H1 (cell line): ENCODE measurements at regions not wholly inside any gene's neighbourhood (a gene's known extent, or its start where the extent isn't known, plus 50 kb on each side); places are given as distances from the start of the nearest gene placed in this dataset.

Experiments
- CTCF ChIA-PET: fragments of 300-600 bp; sonication (Branson Sonifier 250); formaldehyde crosslinking; loops from one replicate; lab custom pipeline; 2021; ENCODE audit not compliant: partially characterized antibody; lab: Charles Lee
- POLR2A ChIA-PET: fragments of 300-600 bp; sonication (Branson Sonifier 250); formaldehyde crosslinking; loops from one replicate; lab custom pipeline; 2021; ENCODE audit warnings: inconsistent platforms; ENCODE audit not compliant: partially characterized antibody; lab: Charles Lee
- DNase-seq, 2 experiments: peaks; one replicate each; pipeline versions ENCODE4 v3.0.0 to v3.0.0-alpha.2; 2010 to 2022; ENCODE audit warnings: low spot score in 2 of 2, low read depth in 1 of 2, mixed read lengths in 1 of 2
- FAIRE-seq: peaks from 2 replicates; lab custom pipeline; 2011; peaks lifted over from hg19 to GRCh38; lab: Jason Lieb, UNC
- H2AFZ ChIP-seq: 2 replicates; pipeline ENCODE4 v1.8.1; 2012; ENCODE audit warnings: low read length, inconsistent platforms
- H2AK5ac ChIP-seq: 2 replicates; pipeline ENCODE4 v1.6.1; 2013; ENCODE audit warnings: low read depth, low read length
- H2BK120ac ChIP-seq: replicated peaks from 2 replicates; pipeline ENCODE3; 2013; ENCODE audit warnings: low read depth, low read length, inconsistent platforms
- H2BK12ac ChIP-seq: 2 replicates; pipeline ENCODE4 v1.6.1; 2013; ENCODE audit warnings: low read depth, low read length
- H2BK15ac ChIP-seq: 2 replicates; pipeline ENCODE4 v1.6.1; 2013; ENCODE audit warnings: low read length
- H2BK20ac ChIP-seq: 2 replicates; pipeline ENCODE4 v1.6.1; 2013; ENCODE audit warnings: low read length
- H2BK5ac ChIP-seq: 2 replicates; pipeline ENCODE4 v1.6.1; 2013; ENCODE audit warnings: low read depth, low read length
- H3K14ac ChIP-seq: 2 replicates; pipeline ENCODE4 v1.6.1; 2013; ENCODE audit warnings: inconsistent platforms; ENCODE audit not compliant: insufficient read length
- H3K18ac ChIP-seq: 2 replicates; pipeline ENCODE4 v1.6.1; 2013; ENCODE audit warnings: low read length; ENCODE audit errors: extremely low read depth
- H3K23ac ChIP-seq: 2 replicates; pipeline ENCODE4 v1.6.1; 2013; ENCODE audit warnings: inconsistent platforms; ENCODE audit not compliant: insufficient read length
- H3K23me2 ChIP-seq: 2 replicates; pipeline ENCODE4 v1.6.1; 2013; ENCODE audit warnings: low read depth, low read length
- H3K27ac ChIP-seq: 2 replicates; pipeline ENCODE4 v1.6.1; 2011; ENCODE audit warnings: low read depth, low read length, inconsistent platforms
- H3K27me3 ChIP-seq, 4 experiments: replicated peaks in 1 of 4; 1 replicate in 1 of 4; 2 replicates in 3 of 4; pipeline versions ENCODE4 v1.6.1 to v1.8.1; 2011 to 2013; ENCODE audit warnings: low read length in 3 of 4, mild to moderate bottlenecking in 3 of 4, inconsistent platforms in 2 of 4, mixed read lengths in 2 of 4, moderate library complexity in 1 of 4; ENCODE audit not compliant: control insufficient read depth in 3 of 4, insufficient read depth in 3 of 4; ENCODE audit errors: extremely low read depth in 1 of 4
- H3K36me3 ChIP-seq, 4 experiments: 2 replicates each; pipeline versions ENCODE4 v1.6.1 to v1.8.1; 2011 to 2013; ENCODE audit warnings: mild to moderate bottlenecking in 4 of 4, low read length in 3 of 4, moderate library complexity in 2 of 4, control low read depth in 1 of 4, inconsistent platforms in 1 of 4; ENCODE audit not compliant: insufficient read depth in 4 of 4, control insufficient read depth in 2 of 4
- H3K4ac ChIP-seq: replicated peaks from 2 replicates; pipeline ENCODE3; 2013; ENCODE audit warnings: low read length, low read depth, mixed read lengths, inconsistent platforms; ENCODE audit not compliant: insufficient read length
- H3K4me1 ChIP-seq, 4 experiments: replicated peaks in 1 of 4; 1 replicate in 1 of 4; 2 replicates in 3 of 4; pipeline versions ENCODE4 v1.6.1 to v1.8.1; 2011 to 2013; ENCODE audit warnings: low read length in 3 of 4, inconsistent platforms in 2 of 4, mixed read lengths in 1 of 4; ENCODE audit not compliant: insufficient read depth in 4 of 4, control insufficient read depth in 3 of 4
- H3K4me2 ChIP-seq, 2 experiments: 2 replicates each; pipeline versions ENCODE4 v1.6.1 to v1.8.1; 2011 to 2013; ENCODE audit warnings: low read depth in 2 of 2, low read length in 2 of 2, control low read depth in 1 of 2, inconsistent platforms in 1 of 2, mild to moderate bottlenecking in 1 of 2; ENCODE audit not compliant: insufficient read depth in 1 of 2
- H3K4me3 ChIP-seq, 4 experiments: fragments of 200-600, 300-600 bp in 1 of 4; sonication (generic), shearing (Covaris generic), sonication (Bioruptor Twin) in 1 of 4; 2 replicates each; pipeline versions ENCODE4 v1.5.1 to v1.8.1; 2011 to 2016; ENCODE audit warnings: low read length in 4 of 4, low read depth in 3 of 4, control low read depth in 2 of 4, inconsistent platforms in 2 of 4, mild to moderate bottlenecking in 2 of 4, mixed read lengths in 1 of 4, moderate library complexity in 1 of 4; ENCODE audit not compliant: insufficient read depth in 2 of 4; ENCODE audit errors: extremely low read depth in 1 of 4
- H3K56ac ChIP-seq: replicated peaks from 2 replicates; pipeline ENCODE3; 2013; ENCODE audit warnings: low read depth, mild to moderate bottlenecking, mixed read lengths, low read length, inconsistent platforms; ENCODE audit not compliant: insufficient read length
- H3K79me1 ChIP-seq: 2 replicates; pipeline ENCODE4 v1.6.1; 2013; ENCODE audit warnings: low read depth, low read length, control low read depth
- H3K79me2 ChIP-seq, 2 experiments: 2 replicates each; pipeline versions ENCODE4 v1.6.1 to v1.8.1; 2012 to 2013; ENCODE audit warnings: low read length in 2 of 2, mild to moderate bottlenecking in 2 of 2, inconsistent platforms in 1 of 2; ENCODE audit not compliant: insufficient read depth in 2 of 2, control insufficient read depth in 1 of 2
- H3K9ac ChIP-seq, 4 experiments: replicated peaks in 1 of 4; 1 replicate in 1 of 4; 2 replicates in 3 of 4; pipeline versions ENCODE4 v1.6.1 to v1.8.1; 2011 to 2013; ENCODE audit warnings: low read depth in 3 of 4, low read length in 3 of 4, control low read depth in 2 of 4, mild to moderate bottlenecking in 2 of 4, moderate library complexity in 2 of 4, inconsistent platforms in 1 of 4; ENCODE audit errors: extremely low read depth in 1 of 4
- H3K9me3 ChIP-seq, 2 experiments: 2 replicates each; pipeline versions ENCODE4 v1.6.1 to v1.8.1; 2012 to 2013; ENCODE audit warnings: mild to moderate bottlenecking in 2 of 2, moderate library complexity in 2 of 2, control low read depth in 1 of 2, inconsistent platforms in 1 of 2, low read depth in 1 of 2, low read length in 1 of 2, mixed read lengths in 1 of 2; ENCODE audit not compliant: insufficient read depth in 2 of 2
- H4K20me1 ChIP-seq, 2 experiments: replicated peaks in 1 of 2; 2 replicates each; pipeline versions ENCODE3 to v1.8.1; 2011 to 2013; ENCODE audit warnings: inconsistent platforms in 2 of 2, low read length in 2 of 2, mild to moderate bottlenecking in 1 of 2; ENCODE audit not compliant: insufficient read depth in 2 of 2, control insufficient read depth in 1 of 2
- H4K5ac ChIP-seq: 2 replicates; pipeline ENCODE4 v1.6.1; 2013; ENCODE audit warnings: low read length, low read depth, mixed read lengths, inconsistent platforms; ENCODE audit not compliant: insufficient read length
- H4K8ac ChIP-seq: 2 replicates; pipeline ENCODE4 v1.8.0; 2013; ENCODE audit warnings: mild to moderate bottlenecking, moderate library complexity, low read length, inconsistent platforms; ENCODE audit not compliant: insufficient read depth; ENCODE audit errors: extremely low read depth
- H4K91ac ChIP-seq: replicated peaks from 2 replicates; pipeline ENCODE3; 2013; ENCODE audit warnings: low read length, mixed read lengths, inconsistent platforms; ENCODE audit not compliant: insufficient read length
- BCL11A ChIP-seq, 2 experiments: IDR thresholded peaks; one replicate each; pipeline ENCODE4 v1.6.1; 2011; ENCODE audit warnings: low read depth in 2 of 2, low read length in 2 of 2, mild to moderate bottlenecking in 2 of 2
- CBX5 ChIP-seq: fragments of 300-800, 300-1000 bp; sonication (generic); IDR thresholded peaks from 2 replicates; pipeline ENCODE4 v1.7.1; 2016; ENCODE audit warnings: antibody characterized with exemption, low read length, low read depth
- CHD2 ChIP-seq: IDR thresholded peaks from 2 replicates; pipeline ENCODE4 v1.6.1; 2012; ENCODE audit warnings: low read length, improper control_type of control experiment
- CREB1 ChIP-seq: IDR thresholded peaks from 2 replicates; pipeline ENCODE4 v1.6.1; 2012; ENCODE audit warnings: inconsistent platforms
- E2F6 ChIP-seq: IDR thresholded peaks from 2 replicates; pipeline ENCODE4 v1.6.1; 2012; ENCODE audit warnings: inconsistent platforms
- EGR1 ChIP-seq: IDR thresholded peaks from 2 replicates; pipeline ENCODE4 v1.6.1; 2011; ENCODE audit warnings: low read depth, low read length, borderline replicate concordance
- GTF2F1 ChIP-seq: IDR thresholded peaks from 2 replicates; pipeline ENCODE4 v1.6.1; 2012; ENCODE audit warnings: low read depth, low read length, improper control_type of control experiment, borderline replicate concordance
- JUN ChIP-seq: IDR thresholded peaks from 2 replicates; pipeline ENCODE4 v1.6.1; 2011; ENCODE audit warnings: low read depth, mild to moderate bottlenecking, improper control_type of control experiment, low read length
- JUND ChIP-seq: IDR thresholded peaks from 2 replicates; pipeline ENCODE4 v1.6.1; 2011; ENCODE audit warnings: mild to moderate bottlenecking, improper control_type of control experiment, low read length
- MAFK ChIP-seq: IDR thresholded peaks from 2 replicates; pipeline ENCODE4 v1.6.1; 2012; ENCODE audit warnings: low read depth, mild to moderate bottlenecking, improper control_type of control experiment, low read length
- NRF1 ChIP-seq: IDR thresholded peaks from 2 replicates; pipeline ENCODE4 v1.6.1; 2011; ENCODE audit warnings: mild to moderate bottlenecking, low read depth, low read length, improper control_type of control experiment
- POLR2AphosphoS5 ChIP-seq: IDR thresholded peaks from 2 replicates; pipeline ENCODE4 v1.6.1; 2011; ENCODE audit warnings: low read depth, low read length
- SIRT6 ChIP-seq: IDR thresholded peaks from one replicate; pipeline ENCODE4 v1.7.1; 2012; ENCODE audit warnings: low read length, inconsistent platforms
- TAF1 ChIP-seq: IDR thresholded peaks from 2 replicates; pipeline ENCODE4 v1.6.1; 2011; ENCODE audit warnings: mild to moderate bottlenecking, low read depth, low read length
- TAF7 ChIP-seq: optimal IDR thresholded peaks from 2 replicates; pipeline ENCODE3; 2011; ENCODE audit warnings: low read depth, mild to moderate bottlenecking, inconsistent platforms, low read length, moderate library complexity, borderline replicate concordance

GRCh38 chr7:109582211-109582610 is 1012.5 kb downstream of the DNAJB9 start:
- H4K91ac ChIP-seq = no peak overlapping the region
- H3K79me1 ChIP-seq = no peaks in the 10 kb centered on the region; the same call in 1 of the 2 replicates
- H4K20me1 ChIP-seq = peaks cover 0 to 2% of the 10 kb centered on the region in 2 experiments
- H2BK15ac ChIP-seq = no peak overlapping the region
- no peaks in the 10 kb centered on the region for H3K23me2 ChIP-seq
- H3K79me2 ChIP-seq = peaks cover 4 to 38% of the 10 kb centered on the region in 2 experiments; a peak in 3 of 4 replicates
- H3K14ac ChIP-seq = no peak overlapping the region
- no peak overlapping the region for H3K4me2 ChIP-seq
- H3K4ac ChIP-seq = no peak overlapping the region
- no peak overlapping the region for H2BK12ac ChIP-seq
- CTCF ChIA-PET = no interaction called here
- H3K56ac ChIP-seq = no peak overlapping the region
- no peak for FAIRE-seq
- H3K4me1 ChIP-seq = peaks cover 0 to 7% (median 0%) of the 10 kb centered on the region in 4 experiments; a peak in 2 of 7 replicates
- H2AFZ ChIP-seq = no peak overlapping the region
- no peak overlapping the region for H3K27ac ChIP-seq
- H4K8ac ChIP-seq = no peak overlapping the region
- H2BK120ac ChIP-seq = no peak overlapping the region
- H4K5ac ChIP-seq = no peak overlapping the region
- H3K9me3 ChIP-seq = peaks cover 2 to 3% of the 10 kb centered on the region in 2 experiments; a peak in 1 of 4 replicates
- peaks cover 0 to 28% (median 5%) of the 10 kb centered on the region in 4 experiments; a peak in 4 of 8 replicates for H3K36me3 ChIP-seq
- TF ChIP-seq EGR1 = no peak
- TF ChIP-seq JUN = no peak
- TF ChIP-seq JUND = no peak
- no peak for TF ChIP-seq POLR2AphosphoS5
- no peak for TF ChIP-seq TAF7
- TF ChIP-seq TAF1 = no peak
- no peak for TF ChIP-seq MAFK
- no peak for TF ChIP-seq CBX5
- TF ChIP-seq GTF2F1 = no peak
- no peak for TF ChIP-seq E2F6
- no peak for TF ChIP-seq BCL11A (IDR thresholded peaks at IDR 0.05; ENCODE audit: low read depth in 2 of 2, low read length in 2 of 2)
- TF ChIP-seq NRF1 = no peak
- no peak for TF ChIP-seq CREB1
- no peak for TF ChIP-seq SIRT6
- no peak for TF ChIP-seq CHD2
- TF ChIP-seq, all 59 proteins: peak for 0
- Histone ChIP-seq H3K9ac (no peak overlapping the region), H2BK5ac (no peak overlapping the region), H3K23ac (no peak overlapping the region), H3K27me3 (no peaks in the 10 kb centered on the region), H2BK20ac (no peak overlapping the region), H3K4me3 (no peak overlapping the region), H3K18ac (no peak overlapping the region), H2AK5ac (no peak overlapping the region)
- DNase-seq = no peak
- POLR2A ChIA-PET = interaction anchor here (1.0 to 1.4 kb wide), 2 partner anchors 8 to 10 kb away, joined by 3 read pairs; no protein-coding TSS in a partner anchor
